Activated naive CD4-positive, alpha-beta T cell treated with anti-CD3 and anti-CD28 coated beads, Interleukin-2, amount 50 U/mL, for 24 hours (primary cell): ENCODE measurements at regions not wholly inside any gene's neighbourhood (a gene's known extent, or its start where the extent isn't known, plus 50 kb on each side); places are given as distances from the start of the nearest gene placed in this dataset.
"Not testable (repeated sequence)": the region's sequence is repeated elsewhere in the genome, so short reads cannot be mapped to it uniquely, and the experiment has no call there.

Experiments used
- H3K27ac Mint-ChIP-seq: one replicate; pipeline ENCODE4 v1.8.0; 2021; ENCODE audit warnings: mild to moderate bottlenecking, mixed read lengths
- H3K27me3 Mint-ChIP-seq: one replicate; pipeline ENCODE4 v1.8.0; 2021; ENCODE audit warnings: mixed read lengths
- H3K36me3 Mint-ChIP-seq: one replicate; pipeline ENCODE4 v1.8.0; 2021; ENCODE audit warnings: mixed read lengths
- H3K4me1 Mint-ChIP-seq: one replicate; pipeline ENCODE4 v1.8.0; 2021; ENCODE audit warnings: mixed read lengths
- H3K4me3 Mint-ChIP-seq: one replicate; pipeline ENCODE4 v1.8.0; 2021; ENCODE audit warnings: mild to moderate bottlenecking, mixed read lengths
- H3K9me3 Mint-ChIP-seq: one replicate; pipeline ENCODE4 v1.8.0; 2021; ENCODE audit warnings: mixed read lengths

DNA sequence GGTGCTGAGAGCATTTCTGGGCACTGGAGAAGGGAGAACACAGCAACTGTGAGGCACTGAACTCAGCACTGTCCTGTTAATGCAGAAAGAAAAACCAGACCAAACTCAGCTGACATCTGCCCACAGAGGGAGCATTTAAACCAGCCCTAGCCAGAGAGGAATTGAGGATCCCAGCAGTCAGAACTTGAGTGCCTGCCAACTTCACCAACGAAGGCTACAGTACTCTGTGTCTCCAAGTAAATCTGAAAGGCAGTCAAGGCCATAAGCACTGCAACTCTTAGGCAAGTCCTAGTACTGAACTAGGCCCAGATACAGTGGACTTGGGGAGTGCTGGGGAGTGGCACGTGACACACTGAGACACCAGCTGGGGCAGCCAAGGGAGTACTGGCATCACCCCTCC is 176.2 kb upstream of the ZC3H15 start:
- Mint-ChIP-seq H3K4me3 (no peak overlapping the region), H3K9me3 (peaks cover 14% of the 10 kb centered on the region), H3K4me1 (no peaks in the 10 kb centered on the region), H3K27me3 (no peaks in the 10 kb centered on the region), H3K27ac (no peak overlapping the region), H3K36me3 (peaks cover 30% of the 10 kb centered on the region)

GRCh38 chr2:186319105-186319504 is 167.0 kb upstream of the ZC3H15 start:
- H3K27me3 Mint-ChIP-seq = no peaks in the 10 kb centered on the region
- peaks cover 29% of the 10 kb centered on the region for H3K36me3 Mint-ChIP-seq
- H3K9me3 Mint-ChIP-seq = peaks cover 28% of the 10 kb centered on the region
- H3K27ac Mint-ChIP-seq = no peak overlapping the region
- H3K4me1 Mint-ChIP-seq = peaks cover 3% of the 10 kb centered on the region
- H3K4me3 Mint-ChIP-seq = no peak overlapping the region

DNA sequence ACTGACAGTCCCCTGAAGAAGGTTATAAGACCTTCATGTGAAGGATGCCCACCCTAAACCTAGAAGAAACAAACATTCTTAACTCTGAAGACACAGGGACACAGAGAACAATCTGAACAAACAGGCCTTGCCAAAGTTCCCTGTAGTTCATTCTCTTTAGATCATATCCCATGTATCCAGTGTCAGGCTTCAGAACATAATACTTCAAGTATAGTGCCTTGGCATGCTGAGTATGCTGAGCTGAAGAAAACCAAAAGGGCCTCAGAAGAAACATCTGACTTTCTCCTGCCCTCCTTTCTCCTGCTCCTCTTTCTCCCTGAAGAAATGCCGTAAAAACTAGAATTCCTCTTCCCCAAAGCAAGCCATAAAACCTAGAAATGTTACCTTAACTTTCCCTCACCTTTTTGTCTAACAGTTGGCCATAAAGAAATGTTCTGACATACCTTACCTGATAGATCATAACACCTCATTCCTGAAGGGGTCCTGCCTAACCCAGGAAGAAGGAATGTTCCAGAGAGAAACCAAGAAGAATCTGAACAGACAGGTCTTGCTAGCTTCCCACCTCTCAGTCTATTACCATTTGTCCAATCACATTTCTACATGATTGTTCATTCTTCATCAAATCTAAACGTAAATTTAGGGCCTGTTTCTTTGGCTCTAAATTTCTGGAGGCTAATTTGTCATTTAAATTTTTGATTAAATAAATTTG is 160.1 kb upstream of the ZC3H15 start:
- no peak overlapping the region for H3K27ac Mint-ChIP-seq
- H3K4me3 Mint-ChIP-seq = no peak overlapping the region
- peaks cover 3% of the 10 kb centered on the region for H3K4me1 Mint-ChIP-seq
- H3K9me3 Mint-ChIP-seq = peaks cover 10% of the 10 kb centered on the region
- H3K36me3 Mint-ChIP-seq = peaks cover 12% of the 10 kb centered on the region
- no peaks in the 10 kb centered on the region for H3K27me3 Mint-ChIP-seq

DNA sequence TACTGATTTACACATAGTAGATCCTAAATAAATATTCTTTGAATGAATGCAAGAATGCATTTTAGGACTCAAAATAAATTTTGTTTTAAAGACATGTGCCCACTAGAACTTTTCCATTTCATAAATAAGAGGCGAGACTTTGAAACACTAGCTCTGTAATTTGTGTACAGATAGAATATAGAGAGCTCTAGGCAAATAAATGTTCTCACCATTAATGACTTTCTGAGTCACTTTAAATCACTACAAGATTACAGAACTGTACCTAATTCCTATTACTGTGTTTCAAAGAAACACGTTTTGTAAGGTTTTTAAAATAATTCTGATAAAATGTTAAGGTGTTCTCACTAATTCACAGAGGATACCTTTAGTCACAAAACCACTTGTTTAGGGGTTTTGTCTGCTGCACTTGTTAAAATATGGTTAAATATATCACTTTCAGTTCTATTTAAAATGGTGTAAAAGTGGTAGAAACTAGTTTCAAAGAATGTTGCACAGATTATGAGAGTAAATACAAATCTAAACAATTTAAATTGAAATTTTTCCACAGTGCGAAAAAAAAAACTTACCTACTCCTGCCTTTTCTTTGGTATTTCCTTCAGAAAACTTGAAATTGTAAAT is 158.7 kb upstream of the ZC3H15 start:
- Mint-ChIP-seq H3K4me1 (no peaks in the 10 kb centered on the region), H3K36me3 (peaks cover 7% of the 10 kb centered on the region), H3K27ac (no peak overlapping the region), H3K9me3 (peaks cover 13% of the 10 kb centered on the region), H3K4me3 (no peak overlapping the region), H3K27me3 (no peaks in the 10 kb centered on the region)

DNA sequence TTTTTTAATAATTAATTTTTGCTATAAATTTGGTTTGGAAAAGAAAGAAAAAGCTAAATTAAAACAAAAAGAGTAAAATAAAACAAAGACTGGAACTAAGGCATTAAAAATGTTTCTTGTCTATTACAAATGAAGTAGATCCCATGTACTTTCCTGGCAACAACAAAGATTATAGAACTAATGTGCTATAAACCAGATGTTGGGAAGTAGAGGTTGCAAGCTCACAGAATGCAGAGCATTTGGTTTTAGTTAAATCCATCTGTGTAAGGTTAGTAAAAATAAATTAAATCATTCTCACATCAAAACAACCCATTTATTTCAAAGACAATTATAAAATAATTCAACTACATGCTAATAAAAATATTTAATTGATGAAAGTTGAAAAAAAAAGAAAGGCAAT is 157.2 kb upstream of the ZC3H15 start:
- Mint-ChIP-seq H3K36me3 (peaks cover 6% of the 10 kb centered on the region), H3K27ac (no peak overlapping the region), H3K4me3 (no peak overlapping the region), H3K27me3 (no peaks in the 10 kb centered on the region), H3K9me3 (peaks cover 8% of the 10 kb centered on the region), H3K4me1 (no peaks in the 10 kb centered on the region)

DNA sequence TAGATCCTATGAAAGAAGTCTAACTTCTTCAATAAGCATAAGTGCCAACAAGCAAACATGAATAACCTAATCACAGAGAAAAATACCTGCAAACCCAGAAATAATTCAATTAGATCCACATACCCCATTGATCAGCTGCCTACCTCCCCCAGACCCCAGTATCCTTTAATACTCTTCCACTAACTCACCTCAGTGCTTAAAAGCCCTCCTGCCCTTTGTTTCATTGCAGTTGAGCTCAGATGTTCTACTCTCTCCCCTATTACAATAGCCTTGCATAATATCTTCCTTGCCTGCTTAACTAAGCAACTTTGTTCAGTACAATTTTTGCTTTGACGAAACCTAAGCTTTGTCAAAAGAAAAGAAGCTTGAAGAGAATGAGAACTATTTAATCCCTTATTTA is 156.0 kb upstream of the ZC3H15 start:
- H3K27ac Mint-ChIP-seq = no peak overlapping the region
- H3K4me3 Mint-ChIP-seq = no peak overlapping the region
- H3K36me3 Mint-ChIP-seq = peaks cover 9% of the 10 kb centered on the region
- H3K9me3 Mint-ChIP-seq = peaks cover 13% of the 10 kb centered on the region
- H3K27me3 Mint-ChIP-seq = no peaks in the 10 kb centered on the region
- H3K4me1 Mint-ChIP-seq = no peaks in the 10 kb centered on the region

- H3K36me3 Mint-ChIP-seq = peaks cover 23% of the 10 kb centered on the region
- H3K27ac Mint-ChIP-seq = no peak overlapping the region
- peaks cover 32% of the 10 kb centered on the region for H3K9me3 Mint-ChIP-seq
- no peak overlapping the region for H3K4me3 Mint-ChIP-seq
- no peaks in the 10 kb centered on the region for H3K27me3 Mint-ChIP-seq
- no peaks in the 10 kb centered on the region for H3K4me1 Mint-ChIP-seq
These were observed 146.3 kb upstream of the ZC3H15 start for GRCh38 chr2:186339716-186340115.

DNA sequence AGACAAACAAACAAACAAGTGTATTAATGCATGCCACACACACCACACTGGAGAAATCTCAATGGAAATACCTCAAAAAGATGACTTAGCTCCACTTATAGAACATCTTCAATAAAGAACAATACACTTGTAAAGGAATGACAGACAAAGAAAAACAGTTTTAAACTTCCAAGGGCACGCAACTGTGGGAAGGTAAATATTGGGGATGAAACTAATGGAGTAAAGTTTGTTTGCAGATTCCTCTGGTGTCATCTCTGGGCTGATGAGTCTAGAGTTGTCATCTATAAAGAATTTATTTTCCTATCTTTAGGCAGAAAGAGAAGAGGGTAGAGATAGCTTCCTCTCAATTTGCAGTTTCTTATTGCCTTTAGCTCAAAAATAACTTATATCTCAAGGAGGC is 144.0 kb upstream of the ZC3H15 start:
- no peak overlapping the region for H3K27ac Mint-ChIP-seq
- H3K9me3 Mint-ChIP-seq = peaks cover 21% of the 10 kb centered on the region
- no peaks in the 10 kb centered on the region for H3K4me1 Mint-ChIP-seq
- no peak overlapping the region for H3K4me3 Mint-ChIP-seq
- peaks cover 28% of the 10 kb centered on the region for H3K36me3 Mint-ChIP-seq
- no peaks in the 10 kb centered on the region for H3K27me3 Mint-ChIP-seq

- Mint-ChIP-seq H3K36me3 (peaks cover 24% of the 10 kb centered on the region), H3K27me3 (no peaks in the 10 kb centered on the region), H3K4me3 (no peak overlapping the region), H3K9me3 (peaks cover 5% of the 10 kb centered on the region), H3K4me1 (no peaks in the 10 kb centered on the region), H3K27ac (no peak overlapping the region)
These were observed 140.3 kb upstream of the ZC3H15 start for GRCh38 chr2:186345745-186346144.

DNA sequence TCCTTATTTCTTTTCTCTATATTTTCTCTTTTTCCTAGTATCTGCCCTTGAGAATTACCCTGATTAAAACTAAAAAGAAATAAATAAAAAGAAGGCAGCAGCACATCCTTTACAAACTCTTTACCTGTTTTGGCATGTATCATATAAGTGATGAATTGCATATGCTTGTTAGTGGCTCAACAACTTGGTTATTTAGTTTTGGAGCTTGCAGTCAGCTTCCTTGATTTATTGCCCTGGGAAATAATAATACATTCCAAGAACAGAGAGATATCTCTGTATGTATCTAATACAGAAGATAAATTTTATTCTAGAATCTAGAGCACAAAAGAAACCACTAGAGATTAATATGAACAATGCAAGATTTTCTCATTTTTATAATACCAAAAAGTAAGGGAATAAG is 139.8 kb upstream of the ZC3H15 start:
- no peak overlapping the region for H3K27ac Mint-ChIP-seq
- H3K4me3 Mint-ChIP-seq = no peak overlapping the region
- no peaks in the 10 kb centered on the region for H3K4me1 Mint-ChIP-seq
- peaks cover 24% of the 10 kb centered on the region for H3K36me3 Mint-ChIP-seq
- no peaks in the 10 kb centered on the region for H3K27me3 Mint-ChIP-seq
- H3K9me3 Mint-ChIP-seq = peaks cover 5% of the 10 kb centered on the region

DNA sequence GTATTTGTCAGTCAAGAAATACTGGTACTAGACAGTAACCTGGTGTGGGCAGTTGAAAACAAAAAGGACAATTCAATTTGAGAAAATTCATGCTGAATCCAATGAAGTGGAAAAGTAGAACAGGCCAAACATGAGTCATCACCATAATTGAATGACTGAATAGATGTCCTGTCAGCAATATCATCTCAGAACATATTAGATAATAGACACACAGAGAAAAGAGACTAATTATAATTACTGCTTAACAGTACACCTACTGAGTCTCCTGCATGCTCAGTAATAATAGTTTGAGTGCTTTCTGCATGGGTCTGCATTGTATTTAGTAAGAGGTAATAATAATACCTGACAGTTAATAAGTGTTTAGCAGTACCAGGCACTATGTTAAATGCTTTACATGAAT is 138.6 kb upstream of the ZC3H15 start:
- Mint-ChIP-seq H3K36me3 (peaks cover 19% of the 10 kb centered on the region), H3K4me3 (no peak overlapping the region), H3K27me3 (no peaks in the 10 kb centered on the region), H3K9me3 (peaks cover 8% of the 10 kb centered on the region), H3K4me1 (no peaks in the 10 kb centered on the region), H3K27ac (no peak overlapping the region)

DNA sequence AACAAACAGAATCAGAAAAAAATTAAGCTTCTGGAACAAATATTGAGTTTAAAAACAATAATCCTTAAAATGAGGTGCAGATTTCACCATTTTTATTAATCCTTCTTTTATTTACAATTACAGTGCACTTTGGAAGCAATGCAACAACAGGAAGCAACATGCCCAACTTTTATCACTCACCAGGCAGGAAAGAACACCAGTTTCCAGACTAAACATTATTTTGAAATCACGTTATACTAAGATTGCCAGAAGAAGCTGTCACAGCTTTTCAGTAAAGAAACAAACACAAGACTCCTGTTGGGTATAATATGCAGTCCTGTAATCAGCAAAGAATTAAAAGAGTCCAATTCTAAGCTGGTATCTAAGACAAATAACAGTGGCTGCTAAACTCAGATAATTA is 137.9 kb upstream of the ZC3H15 start:
- H3K9me3 Mint-ChIP-seq = peaks cover 9% of the 10 kb centered on the region
- H3K4me3 Mint-ChIP-seq = no peak overlapping the region
- peaks cover 17% of the 10 kb centered on the region for H3K36me3 Mint-ChIP-seq
- H3K4me1 Mint-ChIP-seq = no peaks in the 10 kb centered on the region
- no peak overlapping the region for H3K27ac Mint-ChIP-seq
- no peaks in the 10 kb centered on the region for H3K27me3 Mint-ChIP-seq

- H3K27me3 Mint-ChIP-seq = no peaks in the 10 kb centered on the region
- H3K4me1 Mint-ChIP-seq = no peaks in the 10 kb centered on the region
- H3K4me3 Mint-ChIP-seq = no peak overlapping the region
- H3K27ac Mint-ChIP-seq = no peak overlapping the region
- peaks cover 14% of the 10 kb centered on the region for H3K9me3 Mint-ChIP-seq
- H3K36me3 Mint-ChIP-seq = peaks cover 19% of the 10 kb centered on the region
These were observed 136.6 kb upstream of the ZC3H15 start for GRCh38 chr2:186349508-186349907.

GRCh38 chr2:186354160-186354559 is 131.9 kb upstream of the ZC3H15 start:
- peaks cover 18% of the 10 kb centered on the region for H3K9me3 Mint-ChIP-seq
- not testable (repeated sequence) for H3K4me3 Mint-ChIP-seq, H3K27ac Mint-ChIP-seq, H3K27me3 Mint-ChIP-seq, H3K4me1 Mint-ChIP-seq
- H3K36me3 Mint-ChIP-seq = peaks cover 17% of the 10 kb centered on the region

DNA sequence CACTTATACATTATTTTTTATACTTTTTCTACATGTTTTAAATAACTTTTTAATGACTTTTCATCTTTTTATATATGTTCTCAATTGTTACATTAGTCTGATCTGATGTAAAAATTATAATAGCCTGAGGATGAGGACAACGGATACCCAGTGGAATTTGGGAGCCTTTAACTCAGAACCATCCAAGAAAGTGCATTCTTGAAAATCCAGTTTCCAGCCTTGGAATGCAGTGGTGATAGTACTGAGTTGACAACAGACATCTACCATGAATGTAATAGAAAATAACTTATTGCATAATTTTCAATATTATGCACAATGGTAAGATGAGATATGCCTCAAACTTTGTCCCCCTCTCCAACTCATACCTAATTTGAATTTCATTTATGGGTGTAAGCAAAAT is 120.7 kb upstream of the ZC3H15 start:
- no peak overlapping the region for H3K27ac Mint-ChIP-seq

GRCh38 chr2:186379052-186379451 is 107.0 kb upstream of the ZC3H15 start:
- Mint-ChIP-seq H3K27ac (no peak overlapping the region), H3K9me3 (peaks cover 28% of the 10 kb centered on the region), H3K36me3 (peaks cover 42% of the 10 kb centered on the region), H3K4me1 (no peaks in the 10 kb centered on the region), H3K4me3 (no peak overlapping the region), H3K27me3 (no peaks in the 10 kb centered on the region)

More for the DNA sequence above, 120.7 kb upstream of the ZC3H15 start:
- no peak overlapping the region for H3K4me3 Mint-ChIP-seq
- H3K9me3 Mint-ChIP-seq = no peaks in the 10 kb centered on the region
- H3K36me3 Mint-ChIP-seq = peaks cover 23% of the 10 kb centered on the region
- H3K4me1 Mint-ChIP-seq = no peaks in the 10 kb centered on the region
- H3K27me3 Mint-ChIP-seq = no peaks in the 10 kb centered on the region

DNA sequence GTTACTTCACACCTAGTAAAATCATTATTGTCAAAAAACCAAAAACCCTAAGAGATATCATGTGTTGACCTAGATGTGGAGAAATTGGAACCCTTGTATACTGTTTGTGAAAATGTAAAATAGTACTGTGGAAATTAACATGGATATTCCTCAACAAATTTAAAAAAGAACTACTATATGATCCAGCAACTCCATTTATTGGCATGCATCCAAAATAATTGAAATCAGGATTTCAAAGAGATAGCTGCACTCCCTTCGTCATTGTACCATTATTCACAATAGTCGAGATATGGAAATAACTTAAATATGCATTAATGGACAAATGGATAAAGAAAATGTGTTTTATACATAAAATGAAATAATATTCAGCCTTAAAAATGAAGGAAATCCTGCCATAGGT is 105.3 kb upstream of the ZC3H15 start:
- H3K27ac Mint-ChIP-seq = no peak overlapping the region
- H3K36me3 Mint-ChIP-seq = peaks cover 43% of the 10 kb centered on the region
- H3K4me3 Mint-ChIP-seq = no peak overlapping the region
- H3K4me1 Mint-ChIP-seq = no peaks in the 10 kb centered on the region
- peaks cover 25% of the 10 kb centered on the region for H3K9me3 Mint-ChIP-seq
- no peaks in the 10 kb centered on the region for H3K27me3 Mint-ChIP-seq
